CD4-positive, alpha-beta T cell treated with Interleukin-4 for 4 hours (primary cell): ENCODE measurements at regions not wholly inside any gene's neighbourhood (a gene's known extent, or its start where the extent isn't known, plus 50 kb on each side); places are given as distances from the start of the nearest gene placed in this dataset.
"Not testable (repeated sequence)": the region's sequence is repeated elsewhere in the genome, so short reads cannot be mapped to it uniquely, and the experiment has no call there.

Experiments used
- DNase-seq: peaks from one replicate; pipeline ENCODE4 v3.0.0-alpha.2; 2020

DNA sequence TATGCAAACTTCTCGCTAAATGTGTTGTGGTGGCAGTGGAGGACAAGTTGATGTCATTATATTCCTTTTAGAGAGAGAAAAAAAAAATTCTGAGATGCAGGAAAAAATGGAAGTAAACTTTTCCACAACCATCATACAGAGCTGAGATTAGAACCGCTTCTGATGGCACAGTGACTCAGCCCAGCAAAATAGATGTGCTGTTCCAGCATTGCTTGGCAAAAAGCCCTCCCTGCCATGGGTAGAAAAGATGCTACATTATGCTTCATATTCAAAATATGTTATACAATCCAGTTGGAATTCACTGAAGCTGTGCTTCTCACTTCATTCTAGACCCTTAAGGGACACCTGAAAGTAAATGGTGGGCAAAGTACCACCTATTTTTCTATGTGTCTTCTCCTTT is 1047.6 kb upstream of the FANCL start:
- DNase-seq = no peak

GRCh38 chr2:59282374-59283057 is 1041.4 kb upstream of the FANCL start:
- no peak for DNase-seq

GRCh38 chr2:59277671-59278070 is 1036.5 kb upstream of the FANCL start:
- DNase-seq = no peak

DNA sequence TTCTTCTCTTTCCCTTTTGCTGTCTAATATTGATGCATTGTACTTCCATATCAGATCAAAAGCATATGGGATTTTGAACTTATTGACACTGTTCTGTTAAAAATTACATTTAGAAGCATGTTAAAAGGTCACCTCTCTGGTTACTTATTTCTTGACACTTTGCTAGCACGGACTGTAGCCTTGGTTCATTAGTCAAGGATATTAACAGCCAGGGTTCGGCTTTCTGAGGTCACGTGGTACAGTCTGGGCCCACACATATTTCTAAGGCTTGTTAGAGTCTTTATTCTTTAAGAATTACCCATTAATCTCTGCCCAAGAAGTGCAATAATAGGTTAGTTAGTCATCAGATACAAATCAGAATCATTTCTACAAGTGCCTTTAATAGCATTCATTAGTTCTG is 1035.8 kb upstream of the FANCL start:
- no peak for DNase-seq

DNA sequence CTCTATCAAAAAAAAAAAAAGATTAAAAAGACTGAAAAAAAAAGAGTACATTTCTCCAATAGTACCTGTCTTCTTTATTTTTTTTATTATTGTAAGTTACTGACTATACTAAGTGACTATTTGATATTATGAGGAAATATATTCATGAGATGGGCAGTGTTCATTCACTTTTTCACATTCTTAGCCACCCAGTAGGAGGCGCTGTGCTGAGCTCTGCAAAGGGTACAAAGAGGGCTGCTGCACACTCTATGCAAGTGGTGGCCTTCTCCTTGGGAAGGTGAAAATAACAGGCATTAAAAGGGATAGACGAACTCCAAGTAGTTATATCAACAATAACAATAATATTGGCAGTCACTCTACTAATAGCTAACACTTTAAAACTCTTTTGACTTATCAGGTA is 1034.9 kb upstream of the FANCL start:
- no peak for DNase-seq

DNA sequence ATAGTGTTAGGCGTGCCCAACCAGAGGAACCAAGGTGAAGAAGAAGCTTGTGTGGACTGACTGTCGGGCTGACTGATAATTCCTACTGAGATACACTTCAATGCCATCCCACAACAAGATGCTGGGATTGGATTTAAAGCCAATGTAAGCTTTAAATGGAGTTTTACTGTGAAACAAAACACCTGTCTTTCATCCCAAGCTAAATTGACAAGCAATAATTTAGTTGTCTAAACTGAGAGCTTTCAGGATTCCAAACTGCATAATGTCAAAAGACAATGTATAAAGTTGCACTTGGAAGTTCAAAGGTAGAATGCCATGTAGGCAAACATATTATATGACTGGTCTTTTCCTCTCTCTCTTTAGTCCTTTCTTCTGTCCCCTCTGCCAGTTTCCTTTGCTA is 1025.3 kb upstream of the FANCL start:
- no peak for DNase-seq

DNA sequence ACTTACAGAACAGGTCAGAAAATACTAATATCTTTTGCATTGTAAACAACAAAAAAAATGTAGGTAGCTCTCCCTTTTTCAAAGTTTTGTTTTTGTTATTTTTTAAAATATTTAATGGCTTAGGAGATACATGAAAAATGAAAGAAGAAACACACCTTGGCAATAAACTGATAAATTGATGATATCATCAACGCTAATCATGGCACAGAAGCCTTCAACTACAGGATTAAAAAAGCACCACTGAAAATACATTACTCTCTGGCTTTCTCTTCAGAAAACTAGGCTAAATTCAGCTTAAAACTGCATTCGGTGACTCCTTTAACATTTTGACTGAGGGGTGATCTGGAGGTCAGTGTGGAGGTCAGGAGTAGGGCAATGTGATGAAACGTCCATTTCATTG is 1018.8 kb upstream of the FANCL start:
- no peak for DNase-seq

- DNase-seq = no peak
Measured at GRCh38 chr2:59256290-59256689, 1015.2 kb upstream of the FANCL start.

DNA sequence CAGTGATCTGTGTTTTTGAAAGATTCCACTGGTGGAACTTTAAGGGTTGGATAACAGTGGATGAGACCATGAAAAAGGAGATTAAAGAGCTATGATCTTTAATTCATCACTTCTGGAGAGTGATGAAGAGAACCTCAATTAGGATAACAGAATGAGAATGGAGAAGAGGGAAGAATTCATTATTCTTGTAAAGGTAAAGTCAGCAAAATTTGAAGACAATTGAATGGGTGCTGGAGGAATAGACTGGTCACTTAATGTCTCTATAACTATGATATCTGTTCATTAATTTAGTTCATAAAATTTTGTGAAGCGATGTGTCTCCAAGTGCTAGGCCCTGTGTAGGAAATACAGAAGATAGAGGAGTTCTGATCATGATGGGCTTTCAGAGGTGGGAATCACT is 1013.2 kb upstream of the FANCL start:
- no peak for DNase-seq

DNA sequence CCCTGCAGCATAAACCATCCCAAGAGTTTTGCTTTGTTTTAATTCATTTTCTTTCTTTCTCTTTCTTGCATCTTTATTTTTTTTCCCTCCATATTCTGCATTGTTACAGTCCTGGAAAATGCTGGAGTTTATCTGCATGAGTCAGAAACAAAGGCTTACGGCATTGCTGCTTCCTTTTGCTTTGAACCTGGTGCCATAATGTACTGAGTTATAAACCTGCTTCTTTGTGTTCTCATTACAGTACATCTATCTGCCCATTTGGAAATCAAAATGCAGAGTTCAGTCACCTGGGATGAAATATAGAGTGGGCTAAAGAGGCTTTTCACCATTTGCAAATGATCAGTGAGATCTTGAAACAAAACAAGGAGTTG is 1009.2 kb upstream of the FANCL start:
- DNase-seq = no peak

DNA sequence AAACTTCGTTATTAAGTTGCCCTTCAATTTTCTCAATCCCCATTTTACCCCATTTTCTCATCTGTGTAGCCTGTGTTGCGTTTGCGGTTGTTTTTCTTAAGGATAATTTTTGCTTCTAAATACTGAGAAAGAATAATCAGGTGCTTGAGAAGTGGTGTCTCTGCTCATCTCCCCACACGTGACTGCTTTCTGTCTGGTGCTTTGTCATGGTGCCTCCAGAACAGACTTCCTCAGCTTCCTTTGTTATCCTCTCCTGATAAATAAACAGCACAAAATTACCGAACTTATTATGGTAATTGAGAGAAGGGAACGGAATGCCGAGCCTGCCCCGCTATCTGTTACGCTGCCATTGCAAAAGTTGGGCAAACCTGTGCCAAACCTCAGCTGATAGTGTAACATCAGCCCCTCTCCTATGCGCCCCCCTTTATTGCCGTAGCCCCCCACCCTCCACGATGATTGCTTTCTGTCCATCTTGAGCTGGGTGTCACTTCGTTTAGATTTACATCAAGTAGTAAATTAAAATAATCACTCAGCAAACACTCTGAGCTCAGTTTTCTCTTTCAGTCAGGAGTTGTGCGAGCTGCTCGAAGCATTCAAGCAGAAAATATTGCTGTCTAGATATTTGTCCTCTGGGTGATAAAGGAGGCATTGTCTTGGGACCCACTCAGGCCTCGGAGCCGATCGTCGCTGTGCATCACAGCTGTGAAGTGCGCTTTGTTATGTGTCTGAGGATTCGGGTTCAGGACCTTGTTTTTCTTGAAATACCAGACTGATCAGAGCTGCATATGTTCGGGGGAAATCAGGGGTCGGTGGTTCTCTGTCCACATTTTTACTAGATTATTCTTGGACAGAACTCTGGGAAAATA is 1008.5 kb upstream of the FANCL start:
- DNase-seq = no peak

DNA sequence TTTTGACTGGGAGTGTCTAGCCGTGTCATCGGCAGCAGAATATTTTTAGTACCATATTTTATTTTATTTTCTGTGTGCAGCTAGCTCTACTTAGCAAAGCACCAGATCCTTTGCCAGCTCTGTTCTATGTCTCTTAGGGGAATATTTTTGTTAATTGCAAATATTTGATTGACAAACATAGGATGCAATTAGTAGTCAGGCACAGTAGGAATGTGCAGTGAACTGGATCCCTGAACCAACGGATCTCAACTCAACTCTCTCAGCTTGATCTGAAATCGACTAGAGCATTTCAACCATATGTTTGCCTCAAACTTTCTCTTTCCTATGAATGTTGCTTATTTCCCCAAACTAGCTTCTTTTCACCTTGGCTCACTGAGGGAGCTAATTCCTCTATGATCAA is 998.0 kb upstream of the FANCL start:
- DNase-seq = no peak

DNA sequence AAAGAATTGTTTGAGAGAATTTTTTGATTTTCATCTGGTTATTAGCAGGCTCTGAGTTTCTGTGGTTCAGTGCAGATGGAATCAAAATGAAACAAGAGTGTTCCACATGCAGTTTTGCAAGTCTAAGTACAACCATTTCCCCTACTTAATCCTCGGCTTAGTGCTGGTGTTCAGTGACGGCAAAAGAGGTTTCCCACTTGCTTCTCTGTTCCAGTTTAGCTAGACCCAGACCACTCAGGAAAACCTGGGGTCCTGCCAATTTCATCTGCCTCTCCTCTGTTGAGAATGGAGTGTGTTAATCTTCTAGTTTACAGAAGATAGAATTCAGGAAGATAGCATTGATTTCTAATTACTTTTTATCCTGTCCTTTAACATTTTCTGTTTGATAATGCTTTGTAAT is 996.2 kb upstream of the FANCL start:
- DNase-seq = no peak

DNA sequence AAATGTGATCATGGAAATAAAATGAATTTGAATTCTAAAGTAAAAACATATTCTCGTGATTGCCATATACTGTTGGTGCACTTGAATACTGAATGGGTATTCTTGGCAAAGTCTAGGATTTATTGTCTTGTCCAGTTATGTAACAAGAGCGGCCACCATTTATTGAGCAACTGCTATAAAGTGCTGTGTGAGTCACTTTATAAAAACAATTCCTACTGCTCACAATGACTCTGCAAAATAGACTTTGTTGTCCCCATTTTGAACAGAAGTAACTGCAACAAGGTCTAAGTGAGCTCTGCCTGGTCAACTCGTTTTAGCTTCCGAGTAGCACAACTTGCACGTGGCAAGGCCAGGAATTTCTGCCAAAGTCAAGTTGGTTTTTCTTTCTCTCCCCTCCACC is 995.6 kb upstream of the FANCL start:
- no peak for DNase-seq

GRCh38 chr2:59233920-59234319 is 992.8 kb upstream of the FANCL start:
- DNase-seq = no peak

DNA sequence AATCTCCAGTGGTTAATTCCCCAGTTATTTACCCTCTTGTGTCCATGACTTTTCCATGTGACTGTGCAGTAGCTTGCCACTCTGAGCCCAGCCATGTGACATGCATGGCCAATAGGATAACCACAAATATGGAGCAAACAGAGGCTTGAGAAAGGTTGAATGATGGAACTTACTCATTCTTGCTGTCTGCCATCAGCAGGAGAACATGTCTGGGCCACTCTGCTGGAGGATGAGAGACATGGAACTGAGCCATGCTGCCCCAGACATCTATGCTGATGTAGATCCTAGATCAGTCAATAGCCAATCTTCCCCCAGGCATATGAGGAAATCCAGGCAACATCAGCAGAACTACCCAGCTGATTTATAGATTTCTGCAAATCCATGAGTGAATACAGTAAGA is 992.3 kb upstream of the FANCL start:
- no peak for DNase-seq

DNA sequence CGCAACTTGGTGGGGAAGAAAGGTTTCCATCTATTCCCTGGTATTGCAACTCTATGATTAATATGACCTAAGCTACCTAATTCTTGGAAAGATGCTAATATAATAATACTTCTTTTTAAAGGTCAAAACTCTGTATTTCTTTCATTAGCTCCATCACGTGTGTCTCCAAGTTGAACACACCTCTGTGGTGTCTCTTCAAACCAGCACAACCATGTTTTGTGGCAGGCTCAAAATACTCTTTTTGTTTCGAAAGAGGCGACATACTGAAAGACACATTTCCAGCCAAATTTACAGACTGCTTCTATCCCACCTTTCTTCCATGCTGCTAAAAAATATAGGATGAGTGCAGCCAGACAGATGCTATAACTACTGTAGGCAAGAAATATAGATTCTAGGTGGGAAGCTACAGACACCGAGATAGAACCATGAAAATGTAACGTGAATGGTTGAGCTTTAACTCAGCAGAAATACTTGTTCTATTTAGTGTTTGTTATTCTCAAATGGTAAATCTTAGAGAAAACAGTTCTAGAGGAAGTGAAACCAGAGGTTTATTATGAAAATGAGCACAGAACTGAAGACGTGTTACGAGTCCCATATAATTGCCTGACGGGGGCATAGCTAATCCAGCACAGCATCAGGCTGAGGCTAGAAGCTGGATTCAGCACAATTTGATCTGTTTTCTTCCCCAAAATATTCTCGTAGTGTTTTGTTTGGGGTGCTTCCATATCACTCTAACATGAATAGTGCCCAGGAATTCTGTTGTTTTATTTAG is 991.5 kb upstream of the FANCL start:
- DNase-seq = no peak

GRCh38 chr2:59226362-59226761 is 985.2 kb upstream of the FANCL start:
- not testable (repeated sequence) for DNase-seq

DNA sequence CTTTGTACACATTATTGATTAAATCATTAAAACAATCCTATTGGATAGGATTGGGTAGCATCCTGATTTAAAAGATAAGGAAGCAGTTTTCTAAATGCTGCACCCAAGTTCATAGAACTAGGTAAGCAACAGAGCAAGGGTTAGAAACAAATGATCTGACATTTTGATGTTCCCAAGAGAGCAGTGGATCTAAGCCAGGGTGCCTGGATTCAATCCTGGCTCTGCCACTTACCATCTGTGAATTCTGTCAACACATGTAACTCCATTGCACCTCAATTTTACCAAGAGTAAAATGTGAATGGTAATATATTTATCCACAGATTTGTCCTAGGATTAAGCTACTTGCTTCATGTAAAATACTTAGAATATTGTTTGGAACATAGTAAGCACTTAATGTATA is 982.6 kb upstream of the FANCL start:
- DNase-seq = no peak

GRCh38 chr2:59217360-59217759 is 976.2 kb upstream of the FANCL start:
- no peak for DNase-seq

DNA sequence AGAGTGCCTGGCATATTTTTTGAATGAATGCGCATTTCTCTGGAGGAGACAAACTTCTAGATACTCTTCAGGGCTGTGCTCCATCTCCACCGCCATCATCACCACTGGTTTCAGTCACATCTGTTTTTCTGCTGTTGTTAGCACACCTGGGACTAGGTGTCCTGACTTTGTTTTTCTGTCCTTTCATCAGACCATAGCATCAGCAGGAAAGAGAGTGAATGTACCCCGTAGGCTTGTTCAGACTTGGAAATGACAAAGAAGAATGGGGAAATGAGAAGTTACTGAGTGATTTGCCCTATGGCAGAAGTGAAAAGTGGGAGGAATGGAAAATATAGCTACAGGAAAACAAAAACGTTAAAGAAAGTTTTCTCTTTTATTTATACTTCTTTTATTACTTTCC is 965.2 kb upstream of the FANCL start:
- no peak for DNase-seq

- no peak for DNase-seq
Measured at GRCh38 chr2:59204040-59204439, 962.9 kb upstream of the FANCL start.

DNA sequence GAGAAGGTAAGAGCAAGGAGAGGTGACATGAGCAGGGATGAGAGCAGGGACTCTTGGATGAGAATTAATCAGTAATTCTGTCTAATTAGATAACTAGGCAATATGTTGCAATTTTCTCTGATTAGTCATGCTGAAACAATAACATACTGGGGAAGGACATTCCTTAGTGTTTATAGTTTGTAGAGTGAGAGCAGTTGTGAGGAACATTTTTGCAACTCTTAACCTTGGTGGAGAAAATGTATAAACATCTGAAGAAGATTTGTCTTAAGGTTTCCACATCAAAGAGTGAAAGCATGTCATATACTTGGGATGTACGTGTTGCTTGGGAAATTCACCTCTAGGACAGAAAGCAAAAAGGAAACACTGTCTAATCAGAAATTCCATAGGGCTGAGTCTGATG is 955.4 kb upstream of the FANCL start:
- no peak for DNase-seq

- no peak for DNase-seq
Measured at GRCh38 chr2:59195851-59196250, 954.7 kb upstream of the FANCL start.
